ENCODE measurements at regions not wholly inside any gene's neighbourhood (a gene's known extent, or its start where the extent isn't known, plus 50 kb on each side); places are given as distances from the start of the nearest gene placed in this dataset.

GRCh38 chr2:157196956-157197355 is 60.5 kb upstream of the GALNT5 start:
- no peak for TF ChIP-seq POLR2A (IDR thresholded peaks at IDR 0.05)
- TF ChIP-seq, protein P1, sequence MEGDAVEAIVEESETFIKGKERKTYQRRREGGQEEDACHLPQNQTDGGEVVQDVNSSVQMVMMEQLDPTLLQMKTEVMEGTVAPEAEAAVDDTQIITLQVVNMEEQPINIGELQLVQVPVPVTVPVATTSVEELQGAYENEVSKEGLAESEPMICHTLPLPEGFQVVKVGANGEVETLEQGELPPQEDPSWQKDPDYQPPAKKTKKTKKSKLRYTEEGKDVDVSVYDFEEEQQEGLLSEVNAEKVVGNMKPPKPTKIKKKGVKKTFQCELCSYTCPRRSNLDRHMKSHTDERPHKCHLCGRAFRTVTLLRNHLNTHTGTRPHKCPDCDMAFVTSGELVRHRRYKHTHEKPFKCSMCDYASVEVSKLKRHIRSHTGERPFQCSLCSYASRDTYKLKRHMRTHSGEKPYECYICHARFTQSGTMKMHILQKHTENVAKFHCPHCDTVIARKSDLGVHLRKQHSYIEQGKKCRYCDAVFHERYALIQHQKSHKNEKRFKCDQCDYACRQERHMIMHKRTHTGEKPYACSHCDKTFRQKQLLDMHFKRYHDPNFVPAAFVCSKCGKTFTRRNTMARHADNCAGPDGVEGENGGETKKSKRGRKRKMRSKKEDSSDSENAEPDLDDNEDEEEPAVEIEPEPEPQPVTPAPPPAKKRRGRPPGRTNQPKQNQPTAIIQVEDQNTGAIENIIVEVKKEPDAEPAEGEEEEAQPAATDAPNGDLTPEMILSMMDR (IDR thresholded peaks at IDR 0.05): no peak

Data from testis (tissue), 2 donors.